GDM1 (cell line): ENCODE measurements at regions not wholly inside any gene's neighbourhood (a gene's known extent, or its start where the extent isn't known, plus 50 kb on each side); places are given as distances from the start of the nearest gene placed in this dataset.
"Not testable (repeated sequence)": the region's sequence is repeated elsewhere in the genome, so short reads cannot be mapped to it uniquely, and the experiment has no call there.

ENCODE experiments used
- DNase-seq: peaks from one replicate; lab custom pipeline; 2025; lab: John Stamatoyannopoulos, UW

DNA sequence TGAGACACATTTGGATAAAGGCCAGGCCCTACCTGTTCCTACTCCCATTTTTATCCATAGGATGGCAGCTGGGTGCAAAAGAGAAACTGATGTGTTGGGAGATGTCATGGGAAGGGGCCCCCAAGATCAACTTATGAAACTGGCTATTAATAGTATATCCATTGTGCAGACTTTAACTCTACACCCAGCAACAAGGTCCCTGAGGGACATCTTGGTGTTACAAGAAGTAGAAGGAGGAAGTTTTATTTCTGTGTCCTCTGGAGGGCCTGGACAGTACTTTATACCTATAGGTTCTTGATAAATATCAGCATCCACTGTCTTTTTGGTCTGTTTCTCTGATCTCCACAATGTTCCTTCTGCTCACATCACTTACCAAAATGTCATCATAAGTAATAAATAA, 84.6 kb downstream of the BTG1 start:
- DNase-seq, result no peak

- no peak for DNase-seq
Observed at GRCh38 chr12:92059960-92060359, 85.7 kb downstream of the BTG1 start.

DNA sequence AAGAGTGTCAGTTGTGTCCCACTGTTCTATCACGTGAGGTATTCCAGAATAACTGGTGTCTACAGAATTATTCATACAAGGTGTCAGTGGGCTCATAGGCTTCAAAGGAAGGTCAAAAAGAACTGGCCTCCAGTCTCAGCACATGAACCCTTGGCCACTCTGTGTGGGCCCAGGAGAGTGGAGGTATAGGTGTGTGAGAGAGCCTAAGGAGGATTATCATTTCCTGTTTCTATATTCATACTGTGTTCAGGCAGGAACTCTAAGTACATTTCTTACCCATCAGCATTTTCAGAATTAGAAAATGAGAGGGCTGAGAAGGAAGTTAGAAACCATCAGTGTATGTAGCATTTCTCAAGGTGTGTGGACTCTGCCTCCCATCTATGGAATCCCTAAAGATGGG, 87.0 kb downstream of the BTG1 start:
- DNase-seq, result no peak

- not testable (repeated sequence) for DNase-seq
Observed at GRCh38 chr12:92056756-92057155, 88.9 kb downstream of the BTG1 start.

- DNase-seq, result no peak
Observed at GRCh38 chr12:92056290-92056689, 89.4 kb downstream of the BTG1 start.

- no peak for DNase-seq
Observed at GRCh38 chr12:92055877-92056276, 89.8 kb downstream of the BTG1 start.

DNA sequence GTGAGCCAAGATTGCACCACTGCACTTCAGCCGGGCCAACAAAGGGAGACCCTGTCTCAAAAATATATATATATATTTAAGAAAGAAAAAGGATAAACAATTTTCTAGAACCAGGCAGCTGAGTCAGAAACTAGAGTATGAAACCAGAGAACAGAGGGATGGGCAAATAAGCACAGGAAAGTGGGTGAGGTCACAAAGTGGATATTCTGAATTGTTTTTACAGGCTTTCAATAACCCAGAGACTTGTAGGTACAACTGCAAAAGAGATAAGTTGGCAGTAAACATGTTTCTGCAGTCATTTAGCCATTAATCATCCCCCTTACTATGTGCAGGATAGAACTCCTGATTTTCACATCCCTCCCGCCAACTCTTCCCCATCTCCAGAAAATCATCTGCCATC, 94.2 kb downstream of the BTG1 start:
- DNase-seq, result no peak

DNA sequence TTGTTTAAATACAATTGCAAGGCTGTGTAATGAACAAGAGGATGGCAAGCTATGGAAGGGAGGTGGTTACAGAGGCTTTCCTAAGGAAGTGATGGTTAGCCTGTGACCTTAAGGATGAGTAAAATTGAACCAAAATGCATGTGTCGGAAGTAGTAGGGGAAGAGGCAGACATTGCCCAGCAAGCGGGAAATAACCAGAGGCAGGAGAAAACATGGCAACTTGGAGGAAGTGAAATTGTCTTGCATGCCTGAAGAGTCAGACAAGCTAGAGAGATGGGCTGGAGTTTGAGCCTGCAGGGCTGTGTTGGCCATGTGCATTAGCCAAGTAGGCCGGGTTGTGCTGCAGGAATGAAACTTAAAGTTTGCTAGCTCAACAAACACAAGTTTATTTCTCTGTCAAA, 96.2 kb downstream of the BTG1 start:
- DNase-seq, result no peak

DNA sequence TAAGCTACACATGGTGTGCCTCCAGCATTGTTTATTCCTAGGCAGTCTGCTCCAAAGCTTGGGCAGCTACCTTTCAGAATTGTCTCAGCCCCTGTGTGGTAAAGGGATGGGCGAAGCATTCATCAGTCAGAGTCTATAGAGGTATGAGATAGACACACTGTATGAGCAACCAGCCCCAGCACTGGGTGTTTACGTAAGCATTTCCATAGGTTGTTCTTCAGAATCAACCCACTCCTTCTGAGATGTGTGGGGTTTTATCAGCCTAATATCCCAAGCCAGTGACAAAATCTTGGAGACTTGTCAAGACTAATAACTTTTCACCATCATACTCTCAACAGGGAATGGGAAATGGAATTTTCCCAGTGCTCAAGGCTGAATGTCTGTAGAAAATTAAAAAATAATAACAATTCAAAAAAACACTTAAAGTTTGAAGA, 98.2 kb downstream of the BTG1 start:
- no peak for DNase-seq

- DNase-seq, result no peak
Observed at GRCh38 chr12:92046557-92047392, 98.9 kb downstream of the BTG1 start.

DNA sequence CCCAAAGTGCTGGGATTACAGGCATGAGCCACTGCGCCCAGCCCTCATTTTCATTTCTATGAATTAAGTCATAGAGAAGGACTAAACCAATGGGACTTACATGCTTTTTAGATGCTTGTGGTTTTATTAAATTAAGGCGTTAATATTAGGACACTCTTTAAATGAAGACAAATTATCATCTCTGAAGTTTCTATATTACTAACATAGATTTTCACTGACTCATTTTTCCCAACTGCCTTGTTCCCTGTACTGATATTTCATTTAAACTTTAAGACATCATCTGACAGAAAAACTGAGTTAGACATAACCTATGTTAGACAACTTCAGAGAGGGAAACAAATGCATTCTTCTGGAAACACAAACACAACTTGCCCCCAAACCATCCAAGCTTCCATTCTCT, 99.8 kb downstream of the BTG1 start:
- DNase-seq, result no peak

GRCh38 chr12:92044435-92044834, 101.2 kb downstream of the BTG1 start:
- no peak for DNase-seq

DNA sequence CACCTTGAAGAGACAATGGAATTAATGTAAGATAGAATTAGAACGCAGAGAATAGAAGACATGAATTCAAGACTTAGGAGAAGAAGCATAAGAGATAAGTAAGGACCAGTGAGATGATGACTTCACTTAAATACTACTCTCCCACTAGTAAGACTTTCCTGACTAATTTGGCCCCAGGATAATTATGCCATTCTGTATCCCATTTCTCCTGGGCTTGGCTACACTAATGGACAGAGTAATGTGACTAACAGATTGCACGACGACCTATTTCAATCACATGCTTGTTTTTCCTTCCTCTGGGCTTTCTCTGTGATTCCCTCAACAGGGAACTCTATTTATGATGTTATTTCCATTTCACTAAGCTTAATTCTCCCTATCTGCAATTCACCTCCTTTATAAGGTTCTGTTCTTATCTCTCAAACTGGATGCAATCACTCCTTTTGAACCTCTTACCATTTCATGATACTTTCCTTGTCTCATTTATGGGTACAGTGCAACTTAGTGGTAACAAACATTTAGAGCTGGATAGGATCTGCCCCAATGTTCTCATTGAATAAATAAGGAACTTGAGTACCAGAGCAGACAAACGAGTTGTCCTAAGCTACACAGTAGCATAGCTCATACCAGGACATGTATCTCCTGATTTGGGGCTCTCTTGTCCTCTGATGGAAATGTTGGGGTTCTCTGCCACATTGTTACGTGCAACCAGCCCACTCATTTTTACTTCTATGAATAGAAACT, 102.7 kb downstream of the BTG1 start:
- DNase-seq, result no peak

- no peak for DNase-seq
Observed at GRCh38 chr12:92041742-92042141, 103.9 kb downstream of the BTG1 start.

DNA sequence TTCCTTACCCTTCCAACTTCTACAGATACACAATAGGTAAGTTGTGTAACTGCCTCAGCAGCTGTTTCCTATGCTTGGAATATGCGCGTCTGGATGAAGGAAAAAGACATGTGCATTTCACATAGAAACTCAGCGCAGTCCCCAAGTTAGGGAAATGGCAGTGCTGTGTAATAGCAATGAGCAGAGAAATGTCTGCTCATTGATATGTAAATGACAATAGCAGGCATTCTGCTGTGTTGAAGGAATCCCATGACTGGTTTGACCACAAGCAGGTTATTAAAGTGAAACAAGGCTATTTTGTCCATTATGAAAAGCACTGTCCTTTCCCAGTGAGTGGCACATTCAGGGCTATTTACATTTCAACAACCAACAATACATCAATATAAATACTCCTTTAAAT, 106.6 kb downstream of the BTG1 start:
- DNase-seq, result no peak

DNA sequence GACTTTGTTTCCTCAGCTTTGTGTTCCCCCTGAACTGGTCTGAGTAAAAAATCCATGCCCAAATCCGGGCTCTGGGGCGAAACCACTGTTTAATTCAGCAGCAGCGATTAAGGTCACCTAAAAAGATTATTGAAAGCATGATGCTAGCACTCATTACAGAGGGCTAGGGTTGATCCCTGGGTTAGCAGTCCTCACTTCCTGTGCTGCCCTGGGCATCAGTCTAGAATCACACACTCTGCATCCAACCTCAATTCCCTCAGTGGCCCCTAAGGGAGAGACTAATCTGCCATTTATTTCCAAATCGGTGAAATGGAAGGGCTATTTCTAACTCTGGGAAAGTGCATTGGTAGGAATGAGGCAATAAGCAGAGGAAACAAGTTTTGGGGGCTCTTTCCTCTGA, 107.2 kb downstream of the BTG1 start:
- no peak for DNase-seq

DNA sequence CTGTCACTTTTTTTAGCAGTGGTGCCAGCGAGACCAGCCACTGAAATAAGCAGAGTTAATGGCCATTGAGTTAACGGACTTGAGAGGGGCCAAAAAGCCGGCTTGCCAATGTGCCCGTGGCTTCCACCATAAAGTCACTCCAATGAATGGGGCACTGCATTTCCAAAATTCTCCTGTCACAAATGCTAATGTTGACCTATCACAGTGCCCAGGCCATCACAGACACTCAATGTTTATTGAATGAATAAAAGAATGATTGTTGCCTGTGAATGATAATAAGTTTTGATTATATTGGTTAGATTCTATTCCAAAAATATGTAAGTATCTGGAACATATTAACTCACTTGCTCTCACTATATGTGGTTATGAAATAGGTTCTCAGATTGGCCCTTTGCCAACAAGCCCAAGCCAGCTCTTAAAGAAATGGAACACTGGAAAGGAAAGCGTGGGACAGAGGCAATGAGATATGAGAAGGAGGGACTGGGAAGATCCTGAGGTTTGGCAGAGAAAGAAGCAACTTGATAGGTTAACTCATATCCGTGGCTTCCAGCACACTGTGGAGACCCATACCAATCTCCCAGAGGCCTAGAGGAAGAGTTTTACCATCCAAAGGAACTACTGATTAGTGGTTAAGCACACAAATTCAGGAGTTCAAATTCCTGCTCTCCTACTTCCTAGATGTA, 108.7 kb downstream of the BTG1 start:
- no peak for DNase-seq

DNA sequence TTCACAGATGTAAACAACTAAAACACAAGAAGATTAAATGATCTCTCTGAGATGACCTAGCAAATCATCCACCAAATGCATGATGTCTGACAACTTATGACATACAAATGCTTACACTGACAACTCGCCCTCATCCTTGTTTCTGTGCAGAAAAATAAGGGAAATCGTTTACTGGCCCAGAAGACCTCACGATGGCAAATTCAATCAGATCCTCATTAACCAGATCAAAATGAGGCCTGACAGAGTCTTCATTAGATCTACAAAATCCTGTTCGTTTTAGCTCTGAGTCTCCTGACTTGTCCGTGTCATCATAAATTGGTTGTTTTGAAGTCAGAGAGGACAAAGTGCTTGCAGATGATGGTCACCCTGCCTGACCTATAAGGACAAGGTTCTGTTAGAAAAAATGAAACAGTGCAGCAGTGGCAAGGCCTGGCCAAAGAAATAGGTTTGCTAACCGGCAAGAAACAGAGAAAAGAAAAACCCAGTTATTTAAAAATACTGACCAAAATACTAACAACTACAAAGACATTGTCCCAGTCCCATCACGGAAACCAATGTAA, 109.5 kb downstream of the BTG1 start:
- DNase-seq, result no peak

GRCh38 chr12:92035477-92035876, 110.2 kb downstream of the BTG1 start:
- DNase-seq, result no peak

- peak; percentile 11 for DNase-seq
Observed at GRCh38 chr12:92034858-92035401, 110.7 kb downstream of the BTG1 start.

DNA sequence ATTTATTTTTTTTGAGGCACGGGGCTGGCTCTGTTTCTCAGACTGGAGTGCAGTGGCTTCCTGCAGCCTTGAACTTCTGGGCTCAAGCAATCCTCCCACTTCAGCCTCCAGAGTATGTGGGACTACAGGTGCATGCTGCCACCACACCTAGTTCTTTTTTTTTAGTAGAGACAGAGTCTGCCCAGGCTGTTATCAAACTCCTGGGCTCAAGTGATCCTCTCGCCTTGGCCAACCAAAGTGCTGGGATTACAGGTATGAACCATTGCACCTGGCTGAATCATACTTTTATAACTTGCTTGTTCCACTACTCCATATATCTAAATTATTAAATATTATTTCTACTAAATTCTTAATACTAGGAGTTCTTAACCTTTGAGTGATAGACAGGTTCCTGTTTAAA, 111.6 kb downstream of the BTG1 start:
- no peak for DNase-seq

GRCh38 chr12:92032965-92033364, 112.7 kb downstream of the BTG1 start:
- no peak for DNase-seq
